ENCODE measurements at regions not wholly inside any gene's neighbourhood (a gene's known extent, or its start where the extent isn't known, plus 50 kb on each side); places are given as distances from the start of the nearest gene placed in this dataset.
A peak's percentile ranks its signal among the peaks of the same experiment; 100 is the strongest.
"Not testable (repeated sequence)": the region's sequence is repeated elsewhere in the genome, so short reads cannot be mapped to it uniquely, and the experiment has no call there.

DNA sequence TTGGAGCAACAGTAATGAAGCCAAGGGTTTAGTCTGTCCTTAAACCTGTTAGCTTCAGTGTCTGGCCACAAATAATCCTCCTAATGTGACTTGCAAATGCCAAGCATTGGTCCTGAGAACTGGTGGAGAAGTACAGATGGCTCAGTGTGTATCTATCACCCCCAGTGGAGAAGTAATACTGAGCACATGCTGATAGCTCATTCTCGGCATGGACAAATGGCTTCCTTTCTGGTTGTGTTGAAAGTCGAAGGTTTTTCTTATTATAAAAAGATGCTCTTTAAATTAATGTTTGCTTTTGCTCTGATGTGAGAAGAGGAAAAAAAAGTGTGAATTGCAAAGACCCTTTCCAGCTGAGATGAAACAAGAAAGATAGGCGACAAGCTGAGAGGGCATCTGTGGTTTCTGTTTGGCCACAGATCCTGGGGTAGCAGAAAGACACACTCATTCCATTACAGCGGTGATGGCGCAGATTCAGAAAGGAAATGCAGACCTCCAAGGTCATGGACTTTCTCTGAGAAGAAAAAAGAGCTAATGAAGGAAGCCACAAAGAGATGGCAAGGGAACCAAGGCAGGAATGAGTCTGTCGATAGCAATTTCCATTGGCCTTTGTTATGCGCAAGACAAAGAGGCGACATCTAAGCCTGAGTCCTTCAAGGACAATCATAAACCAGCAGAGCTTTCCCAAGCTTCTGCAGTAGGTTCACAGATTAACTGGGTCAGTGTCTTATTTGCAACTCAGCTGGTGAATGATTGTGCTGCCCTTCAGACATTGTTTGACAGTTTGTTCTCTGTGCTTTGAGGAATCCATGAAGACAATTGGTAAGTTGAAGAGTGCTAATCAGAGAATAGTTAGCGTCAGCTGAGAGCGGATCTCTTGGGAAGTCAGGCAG lies 155.5 kb upstream of the RGS6 start:
- Mint-ChIP-seq H3K36me3 (ENCODE audit: low read depth) (no peaks in the 10 kb centered on the region), H3K9me3 (peaks cover 12% of the 10 kb centered on the region), H3K27ac (no peak overlapping the region), H3K4me3 (no peak overlapping the region), H3K27me3 (ENCODE audit: low read depth) (peaks cover 40% of the 10 kb centered on the region), H3K4me1 (ENCODE audit: low read depth) (peaks cover 7% of the 10 kb centered on the region)
- DNase-seq, result peak; percentile 6
- CTCF ChIA-PET, result interaction anchor here (1.0 kb wide), 1 partner anchor 24 kb away, joined by 3 read pairs; no protein-coding TSS in a partner anchor
- intact Hi-C loops (cut with micrococcal nuclease), result no loop called here

- intact Hi-C loops (cut with micrococcal nuclease), result no loop called here
- Mint-ChIP-seq H3K4me1 (ENCODE audit: low read depth) (peaks cover 7% of the 10 kb centered on the region), H3K27ac (no peak overlapping the region), H3K27me3 (ENCODE audit: low read depth) (peaks cover 25% of the 10 kb centered on the region), H3K36me3 (ENCODE audit: low read depth) (no peaks in the 10 kb centered on the region), H3K9me3 (no peaks in the 10 kb centered on the region), H3K4me3 (no peak overlapping the region)
- CTCF ChIA-PET, result no interaction called here
- DNase-seq, result no peak
Measured at GRCh38 chr14:71780075-71780474, 152.2 kb upstream of the RGS6 start.

GRCh38 chr14:71780822-71781221 lies 151.4 kb upstream of the RGS6 start:
- no peak overlapping the region for H3K4me3 Mint-ChIP-seq
- H3K36me3 Mint-ChIP-seq (ENCODE audit: low read depth), result no peaks in the 10 kb centered on the region
- H3K27me3 Mint-ChIP-seq (ENCODE audit: low read depth), result peaks cover 19% of the 10 kb centered on the region
- intact Hi-C loops (cut with micrococcal nuclease), result no loop called here
- H3K27ac Mint-ChIP-seq, result no peak overlapping the region
- peaks cover 7% of the 10 kb centered on the region for H3K4me1 Mint-ChIP-seq (ENCODE audit: low read depth)
- H3K9me3 Mint-ChIP-seq, result no peaks in the 10 kb centered on the region
- DNase-seq, result no peak
- CTCF ChIA-PET, result interaction anchor here (0.6 kb wide), 1 partner anchor 705 kb away, joined by 3 read pairs; no protein-coding TSS in a partner anchor

DNA sequence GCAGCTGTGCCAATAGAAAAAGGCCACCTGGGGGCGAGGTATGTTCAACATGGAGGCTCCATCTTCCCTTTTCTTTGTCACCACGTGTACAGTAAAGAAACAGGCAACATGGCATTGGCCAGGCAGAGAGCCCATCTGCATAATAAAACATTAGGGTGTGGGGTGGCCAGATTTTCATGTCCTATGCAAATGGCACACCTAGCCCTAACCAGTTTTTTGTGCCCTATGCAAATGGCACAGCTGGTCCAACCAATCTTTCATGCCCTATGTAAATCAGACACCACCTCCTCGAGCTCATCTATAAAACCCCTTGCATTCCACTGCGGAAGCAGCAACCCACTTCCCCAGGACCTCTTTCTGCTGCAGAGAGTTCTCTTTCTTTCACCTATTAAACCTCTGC lies 149.1 kb upstream of the RGS6 start:
- Mint-ChIP-seq H3K4me1 (ENCODE audit: low read depth) (no peaks in the 10 kb centered on the region), H3K27me3 (ENCODE audit: low read depth) (peaks cover 9% of the 10 kb centered on the region), H3K36me3 (ENCODE audit: low read depth) (no peaks in the 10 kb centered on the region), H3K4me3 (no peak overlapping the region), H3K27ac (no peak overlapping the region), H3K9me3 (no peaks in the 10 kb centered on the region)
- CTCF ChIA-PET, result no interaction called here
- DNase-seq, result no peak
- intact Hi-C loops (cut with micrococcal nuclease), result no loop called here

DNA sequence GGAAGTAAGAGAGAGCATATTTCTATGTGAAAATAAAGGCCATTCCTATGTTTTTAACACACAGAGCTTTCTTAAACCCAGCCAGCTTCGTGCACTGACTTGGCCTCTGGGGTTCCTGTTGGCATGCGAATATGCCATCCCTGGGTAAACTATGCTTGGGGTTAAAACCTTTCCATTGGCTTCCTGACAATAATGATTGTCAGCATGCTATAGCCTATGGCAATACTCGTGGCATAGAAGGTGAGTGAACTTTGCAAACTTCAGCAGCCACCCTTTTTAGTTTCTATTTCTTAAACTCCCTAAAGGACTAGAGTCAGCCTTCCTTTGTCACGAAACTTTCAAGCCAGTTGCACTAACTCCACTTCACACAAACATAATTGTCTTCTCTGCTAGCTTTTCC lies 148.4 kb upstream of the RGS6 start:
- DNase-seq, result no peak
- intact Hi-C loops (cut with micrococcal nuclease), result no loop called here
- Mint-ChIP-seq H3K36me3 (ENCODE audit: low read depth) (no peaks in the 10 kb centered on the region), H3K27me3 (ENCODE audit: low read depth) (peaks cover 8% of the 10 kb centered on the region), H3K4me3 (no peak overlapping the region), H3K27ac (no peak overlapping the region), H3K9me3 (no peaks in the 10 kb centered on the region), H3K4me1 (ENCODE audit: low read depth) (no peaks in the 10 kb centered on the region)
- CTCF ChIA-PET, result interaction anchor here (0.6 to 1.4 kb wide), 2 partner anchors 8 to 11 kb away, joined by 3 read pairs; no protein-coding TSS in a partner anchor

- DNase-seq, result no peak
- Mint-ChIP-seq H3K27ac (no peak overlapping the region), H3K36me3 (ENCODE audit: low read depth) (peaks cover 2% of the 10 kb centered on the region), H3K4me3 (no peak overlapping the region), H3K4me1 (ENCODE audit: low read depth) (no peaks in the 10 kb centered on the region), H3K9me3 (peaks cover 3% of the 10 kb centered on the region), H3K27me3 (ENCODE audit: low read depth) (peaks cover 2% of the 10 kb centered on the region)
- CTCF ChIA-PET, result no interaction called here
- intact Hi-C loops (cut with micrococcal nuclease), result no loop called here
Measured at GRCh38 chr14:71789005-71789404, 143.2 kb upstream of the RGS6 start.

- Mint-ChIP-seq H3K36me3 (ENCODE audit: low read depth) (no peaks in the 10 kb centered on the region), H3K4me3 (no peak overlapping the region), H3K9me3 (no peaks in the 10 kb centered on the region), H3K27me3 (ENCODE audit: low read depth) (peaks cover 15% of the 10 kb centered on the region), H3K4me1 (ENCODE audit: low read depth) (no peaks in the 10 kb centered on the region), H3K27ac (no peak overlapping the region)
- CTCF ChIA-PET, result no interaction called here
- DNase-seq, result no peak
- intact Hi-C loops (cut with micrococcal nuclease), result no loop called here
Measured at GRCh38 chr14:71799841-71800240, 132.4 kb upstream of the RGS6 start.

DNA sequence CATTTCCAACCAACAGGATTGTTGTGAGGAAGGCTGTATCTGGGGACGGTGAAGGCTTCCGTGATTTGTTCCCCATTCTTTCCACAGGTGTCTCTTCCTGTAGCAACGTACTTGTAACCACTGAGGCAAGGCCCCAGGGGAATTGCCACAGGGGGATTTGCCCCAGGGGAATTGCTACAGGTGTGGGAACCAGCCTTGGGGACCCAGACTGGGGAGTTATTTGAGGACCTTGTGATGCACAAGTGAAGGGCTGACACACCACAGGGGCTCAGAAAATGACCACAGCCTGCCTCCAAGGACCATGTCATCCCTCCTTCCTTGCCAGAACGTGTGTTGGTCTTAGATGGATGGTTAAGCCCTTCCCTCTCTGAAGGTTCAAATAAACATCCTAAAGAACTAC lies 131.4 kb upstream of the RGS6 start:
- Mint-ChIP-seq H3K9me3 (no peaks in the 10 kb centered on the region), H3K36me3 (ENCODE audit: low read depth) (no peaks in the 10 kb centered on the region), H3K27me3 (ENCODE audit: low read depth) (peaks cover 16% of the 10 kb centered on the region), H3K27ac (no peak overlapping the region), H3K4me1 (ENCODE audit: low read depth) (no peaks in the 10 kb centered on the region), H3K4me3 (no peak overlapping the region)
- CTCF ChIA-PET, result no interaction called here
- intact Hi-C loops (cut with micrococcal nuclease), result no loop called here
- no peak for DNase-seq

- Mint-ChIP-seq H3K27ac (no peak overlapping the region), H3K27me3 (ENCODE audit: low read depth) (peaks cover 14% of the 10 kb centered on the region), H3K4me3 (no peak overlapping the region), H3K4me1 (ENCODE audit: low read depth) (no peaks in the 10 kb centered on the region), H3K9me3 (no peaks in the 10 kb centered on the region), H3K36me3 (ENCODE audit: low read depth) (no peaks in the 10 kb centered on the region)
- intact Hi-C loops (cut with micrococcal nuclease), result no loop called here
- DNase-seq, result no peak
- CTCF ChIA-PET, result interaction anchor here (1.0 kb wide), 1 partner anchor 22 kb away, joined by 3 read pairs; no protein-coding TSS in a partner anchor
Measured at GRCh38 chr14:71803539-71804260, 128.5 kb upstream of the RGS6 start.

- Mint-ChIP-seq H3K9me3 (no peaks in the 10 kb centered on the region), H3K27me3 (ENCODE audit: low read depth) (peaks cover 16% of the 10 kb centered on the region), H3K4me3 (no peak overlapping the region), H3K4me1 (ENCODE audit: low read depth) (no peaks in the 10 kb centered on the region), H3K36me3 (ENCODE audit: low read depth) (no peaks in the 10 kb centered on the region), H3K27ac (no peak overlapping the region)
- intact Hi-C loops (cut with micrococcal nuclease), result no loop called here
- CTCF ChIA-PET, result interaction anchor here (1.0 kb wide), 1 partner anchor 23 kb away, joined by 3 read pairs; no protein-coding TSS in a partner anchor
- DNase-seq, result no peak
Measured at GRCh38 chr14:71804992-71805391, 127.2 kb upstream of the RGS6 start.

DNA sequence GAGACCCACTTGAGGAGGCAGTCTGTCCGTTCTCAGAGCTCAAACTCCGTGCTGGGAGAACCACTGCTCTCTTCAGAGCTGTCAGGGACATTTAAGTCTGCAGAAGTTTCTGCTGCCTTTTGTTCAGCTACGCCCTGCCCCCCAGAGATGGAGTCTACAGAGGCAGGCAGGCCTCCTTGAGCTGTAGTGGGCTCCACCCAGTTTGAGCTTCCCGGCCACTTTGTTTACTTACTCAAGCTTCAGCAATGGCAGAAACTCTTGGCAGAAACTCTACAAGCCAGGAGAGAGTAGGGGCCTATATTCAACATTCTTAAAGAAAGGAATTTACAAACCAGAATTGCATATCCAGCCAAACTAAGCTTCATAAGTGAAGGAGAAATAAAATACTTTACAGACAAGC lies 125.2 kb upstream of the RGS6 start:
- H3K36me3 Mint-ChIP-seq (ENCODE audit: low read depth); intact Hi-C loops (cut with micrococcal nuclease): not testable (repeated sequence)

DNA sequence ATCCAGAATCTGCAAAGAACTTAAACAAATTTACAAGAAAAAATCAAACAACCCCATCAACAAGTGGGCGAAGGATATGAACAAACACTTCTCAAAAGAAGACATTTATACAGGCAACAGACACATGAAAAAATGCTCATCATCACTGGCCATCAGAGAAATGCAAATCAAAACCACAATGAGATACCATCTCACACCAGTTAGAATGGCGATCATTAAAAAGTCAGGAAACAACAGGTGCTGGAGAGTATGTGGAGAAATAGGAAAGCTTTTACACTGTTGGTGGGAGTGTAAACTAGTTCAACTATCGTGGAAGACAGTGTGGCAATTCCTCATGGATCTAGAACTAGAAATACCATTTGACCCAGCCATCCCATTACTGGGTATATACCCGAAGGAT lies 121.4 kb upstream of the RGS6 start:
- H3K36me3 Mint-ChIP-seq (ENCODE audit: low read depth); H3K4me3 Mint-ChIP-seq; intact Hi-C loops (cut with micrococcal nuclease); H3K27ac Mint-ChIP-seq; H3K9me3 Mint-ChIP-seq; H3K4me1 Mint-ChIP-seq (ENCODE audit: low read depth); DNase-seq; CTCF ChIA-PET: not testable (repeated sequence)
- H3K27me3 Mint-ChIP-seq (ENCODE audit: low read depth), result peaks cover 20% of the 10 kb centered on the region

More for the DNA sequence above, 125.2 kb upstream of the RGS6 start:
- DNase-seq; CTCF ChIA-PET; H3K4me3 Mint-ChIP-seq; H3K27ac Mint-ChIP-seq; H3K4me1 Mint-ChIP-seq (ENCODE audit: low read depth); H3K9me3 Mint-ChIP-seq: not testable (repeated sequence)
- peaks cover 18% of the 10 kb centered on the region for H3K27me3 Mint-ChIP-seq (ENCODE audit: low read depth)

DNA sequence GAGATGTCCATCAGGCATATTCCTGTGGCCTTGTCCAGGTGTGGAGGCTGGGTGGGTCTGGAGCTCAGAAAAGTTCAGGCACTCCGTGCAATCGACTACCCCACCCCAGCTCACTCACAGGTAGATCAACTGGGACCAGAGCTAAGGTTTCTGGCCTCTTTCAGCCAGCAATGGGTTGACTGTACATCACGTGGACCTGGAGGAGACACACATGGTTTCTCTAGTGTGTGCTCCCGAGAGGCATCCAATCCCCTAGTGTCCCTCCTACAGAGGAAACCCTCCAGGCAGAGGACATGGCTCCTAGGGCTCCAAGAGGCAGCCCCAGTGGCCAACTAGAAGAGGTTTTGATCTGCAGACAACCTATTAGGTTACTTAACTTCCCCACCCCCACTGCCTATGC lies 119.5 kb upstream of the RGS6 start:
- Mint-ChIP-seq H3K27ac (no peak overlapping the region), H3K4me3 (no peak overlapping the region), H3K36me3 (ENCODE audit: low read depth) (no peaks in the 10 kb centered on the region), H3K27me3 (ENCODE audit: low read depth) (peaks cover 17% of the 10 kb centered on the region), H3K9me3 (no peaks in the 10 kb centered on the region), H3K4me1 (ENCODE audit: low read depth) (no peaks in the 10 kb centered on the region)
- intact Hi-C loops (cut with micrococcal nuclease), result no loop called here
- no peak for DNase-seq
- CTCF ChIA-PET, result no interaction called here
